OCI-LY7 (cell line): ENCODE measurements at regions not wholly inside any gene's neighbourhood (a gene's known extent, or its start where the extent isn't known, plus 50 kb on each side); places are given as distances from the start of the nearest gene placed in this dataset.

Experiments used
- BruUV-seq: library from RNA; stranded (reverse); fragments of 400-500 nt; replicated peaks from 2 replicates; lab custom pipeline; 2021; lab: Mats Ljungman, UMichigan
- CTCF ChIA-PET: fragments of 300-600 bp; sonication (Branson Sonifier 250); formaldehyde crosslinking; loops from one replicate; lab custom pipeline; 2022; ENCODE audit warnings: antibody characterized with exemption; ENCODE audit not compliant: unreplicated experiment; lab: Charles Lee
- POLR2A ChIA-PET: fragments of 300-600 bp; sonication (Branson Sonifier 250); formaldehyde crosslinking; loops from one replicate; lab custom pipeline; 2022; ENCODE audit warnings: antibody characterized with exemption; lab: Charles Lee
- DNase-seq: peaks from one replicate; pipeline ENCODE4 v3.0.0-alpha.2; 2015; ENCODE audit warnings: low spot score
- H2AFZ ChIP-seq: fragments of 200-600 bp; sonication (generic), shearing (Covaris generic); 2 replicates; pipeline ENCODE4 v1.6.1; 2014; ENCODE audit warnings: mild to moderate bottlenecking, antibody characterized with exemption, low read length, moderate library complexity
- H3K27ac ChIP-seq: fragments of 200-600 bp; sonication (generic); 2 replicates; pipeline ENCODE4 v1.5.1; 2014; ENCODE audit warnings: mixed run types, low read depth, mild to moderate bottlenecking, moderate library complexity, low read length, inconsistent platforms; ENCODE audit not compliant: poor library complexity, severe bottlenecking
- H3K36me3 ChIP-seq: fragments of 200-600 bp; sonication (generic); 2 replicates; pipeline ENCODE4 v1.6.1; 2014; ENCODE audit warnings: mild to moderate bottlenecking, antibody characterized with exemption, low read length, moderate library complexity, mixed read lengths; ENCODE audit not compliant: insufficient read depth
- H3K4me1 ChIP-seq: fragments of 200-600 bp; sonication (generic); 2 replicates; pipeline ENCODE4 v1.5.1; 2014; ENCODE audit warnings: mild to moderate bottlenecking, low read length; ENCODE audit not compliant: insufficient read depth, poor library complexity, severe bottlenecking
- H3K4me2 ChIP-seq: fragments of 200-600 bp; sonication (generic); 2 replicates; pipeline ENCODE4 v1.6.1; 2014; ENCODE audit warnings: mild to moderate bottlenecking, low read length
- H3K4me3 ChIP-seq: fragments of 200-600 bp; sonication (generic); 2 replicates; pipeline ENCODE4 v1.5.1; 2014; ENCODE audit warnings: mild to moderate bottlenecking, low read depth, low read length; ENCODE audit not compliant: poor library complexity, severe bottlenecking
- H3K79me2 ChIP-seq: fragments of 200-600 bp; sonication (generic); 2 replicates; pipeline ENCODE4 v1.6.1; 2016; ENCODE audit warnings: low read depth, mild to moderate bottlenecking, low read length, moderate library complexity, mixed read lengths; ENCODE audit not compliant: insufficient read depth
- H3K9me2 ChIP-seq: fragments of 200-600 bp; sonication (generic); 2 replicates; pipeline ENCODE4 v1.6.1; 2016; ENCODE audit warnings: mild to moderate bottlenecking, low read length, mixed read lengths; ENCODE audit not compliant: insufficient read depth
- H3K9me3 ChIP-seq: fragments of 200-600 bp; sonication (generic); 2 replicates; pipeline ENCODE4 v1.6.1; 2014; ENCODE audit warnings: mild to moderate bottlenecking, mixed run types, low read length, mixed read lengths
- H4K20me1 ChIP-seq: fragments of 200-600 bp; sonication (generic); 2 replicates; pipeline ENCODE4 v1.6.1; 2014; ENCODE audit warnings: mild to moderate bottlenecking, antibody characterized with exemption, low read length, moderate library complexity, mixed read lengths; ENCODE audit not compliant: insufficient read depth
- EZH2phosphoT487 ChIP-seq: fragments of 200-600 bp; sonication (generic); IDR thresholded peaks from 2 replicates; pipeline ENCODE4 v1.6.1; 2018; ENCODE audit warnings: low read depth, borderline replicate concordance, mild to moderate bottlenecking, mixed run types, antibody characterized with exemption, low read length, moderate library complexity, mixed read lengths
- intact Hi-C: fragments of 100-400 bp; cut with micrococcal nuclease; formaldehyde crosslinking; loops from one replicate; pipeline ENCODE4 v1.10.0; 2022; ENCODE audit not compliant: unreplicated experiment
- TF ChIP-seq, protein P1 (sequence below): fragments of 200-600 bp; sonication (generic); conservative IDR thresholded peaks from 2 replicates; pipeline ENCODE4 v1.5.1; 2014; ENCODE audit warnings: mild to moderate bottlenecking, antibody characterized with exemption, low read length, moderate library complexity, mixed read lengths

DNA sequence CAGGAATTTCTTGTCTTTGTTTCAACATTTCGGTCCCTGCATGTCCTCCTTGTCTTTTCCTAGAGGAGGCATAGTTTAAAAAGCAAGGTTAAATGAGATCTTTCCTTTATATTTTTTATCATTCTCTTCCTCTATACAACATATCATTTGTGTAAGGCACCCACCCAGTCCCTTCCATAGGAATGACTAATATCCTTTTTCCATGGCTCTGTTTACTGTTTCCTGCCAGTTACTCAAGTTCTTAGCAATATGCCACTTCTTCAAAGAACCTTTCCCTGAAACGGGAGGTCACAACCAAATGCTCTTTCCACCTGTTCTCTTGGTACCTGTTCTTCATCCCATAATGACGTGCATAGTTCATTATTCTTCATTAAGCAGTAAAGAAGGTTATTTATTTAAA is 1237.1 kb upstream of the GOT2 start:
- H3K36me3 ChIP-seq: no peaks in the 10 kb centered on the region
- no peaks in the 10 kb centered on the region for H3K9me2 ChIP-seq
- no peaks in the 10 kb centered on the region for H3K9me3 ChIP-seq
- no peaks in the 10 kb centered on the region for H3K79me2 ChIP-seq
- no peak overlapping the region for H3K4me2 ChIP-seq
- TF ChIP-seq, protein P1, sequence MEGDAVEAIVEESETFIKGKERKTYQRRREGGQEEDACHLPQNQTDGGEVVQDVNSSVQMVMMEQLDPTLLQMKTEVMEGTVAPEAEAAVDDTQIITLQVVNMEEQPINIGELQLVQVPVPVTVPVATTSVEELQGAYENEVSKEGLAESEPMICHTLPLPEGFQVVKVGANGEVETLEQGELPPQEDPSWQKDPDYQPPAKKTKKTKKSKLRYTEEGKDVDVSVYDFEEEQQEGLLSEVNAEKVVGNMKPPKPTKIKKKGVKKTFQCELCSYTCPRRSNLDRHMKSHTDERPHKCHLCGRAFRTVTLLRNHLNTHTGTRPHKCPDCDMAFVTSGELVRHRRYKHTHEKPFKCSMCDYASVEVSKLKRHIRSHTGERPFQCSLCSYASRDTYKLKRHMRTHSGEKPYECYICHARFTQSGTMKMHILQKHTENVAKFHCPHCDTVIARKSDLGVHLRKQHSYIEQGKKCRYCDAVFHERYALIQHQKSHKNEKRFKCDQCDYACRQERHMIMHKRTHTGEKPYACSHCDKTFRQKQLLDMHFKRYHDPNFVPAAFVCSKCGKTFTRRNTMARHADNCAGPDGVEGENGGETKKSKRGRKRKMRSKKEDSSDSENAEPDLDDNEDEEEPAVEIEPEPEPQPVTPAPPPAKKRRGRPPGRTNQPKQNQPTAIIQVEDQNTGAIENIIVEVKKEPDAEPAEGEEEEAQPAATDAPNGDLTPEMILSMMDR: no peak
- TF ChIP-seq EZH2phosphoT487: no peak
- CTCF ChIA-PET: no interaction called here
- no peak overlapping the region for H3K27ac ChIP-seq
- DNase-seq: no peak
- intact Hi-C loops: no loop called here
- POLR2A ChIA-PET: no interaction called here
- H2AFZ ChIP-seq: no peak overlapping the region
- H3K4me1 ChIP-seq: no peaks in the 10 kb centered on the region
- no peaks in the 10 kb centered on the region for H4K20me1 ChIP-seq
- BruUV-seq: no TSS peak
- H3K4me3 ChIP-seq: no peak overlapping the region

DNA sequence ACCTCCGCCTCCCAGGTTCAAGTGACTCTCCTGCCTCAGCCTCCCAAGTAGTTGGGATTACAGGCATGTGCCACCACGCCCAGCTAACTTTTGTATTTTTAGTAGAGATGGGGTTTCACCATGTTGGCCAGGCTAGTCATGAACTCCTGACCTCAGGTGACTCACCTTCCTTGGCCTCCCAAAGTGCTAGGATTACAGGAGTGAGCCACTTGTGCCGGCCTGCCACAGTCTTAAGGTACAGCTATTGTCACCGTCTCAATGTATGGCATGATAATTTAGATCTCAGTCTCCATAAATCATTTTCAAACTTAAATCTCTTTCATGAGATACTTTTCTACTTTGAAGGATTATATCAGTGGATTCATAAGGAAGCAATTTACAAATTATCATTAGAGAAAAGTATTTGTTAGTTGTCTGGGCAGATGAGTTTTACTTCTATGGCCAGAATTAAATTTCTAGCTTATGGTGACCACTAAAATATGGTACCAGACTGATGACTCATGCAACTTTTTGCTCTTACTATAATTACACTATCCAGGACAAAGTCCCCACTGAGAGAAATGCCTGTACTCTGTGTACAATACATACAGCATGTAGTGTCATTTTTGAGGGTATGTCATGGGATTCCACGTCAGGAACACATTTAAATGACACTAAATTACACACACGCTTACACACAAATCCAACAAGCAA is 1230.3 kb upstream of the GOT2 start:
- TF ChIP-seq, protein P1: no peak
- no peak for TF ChIP-seq EZH2phosphoT487
- H3K4me3 ChIP-seq: no peak overlapping the region
- H4K20me1 ChIP-seq: no peaks in the 10 kb centered on the region
- DNase-seq: no peak
- no peak overlapping the region for H2AFZ ChIP-seq
- H3K4me2 ChIP-seq: no peak overlapping the region
- no peaks in the 10 kb centered on the region for H3K79me2 ChIP-seq
- H3K36me3 ChIP-seq: no peaks in the 10 kb centered on the region
- BruUV-seq: no TSS peak
- H3K4me1 ChIP-seq: no peaks in the 10 kb centered on the region
- no peaks in the 10 kb centered on the region for H3K9me3 ChIP-seq
- POLR2A ChIA-PET: no interaction called here
- H3K27ac ChIP-seq: no peak overlapping the region
- intact Hi-C loops: no loop called here
- H3K9me2 ChIP-seq: no peaks in the 10 kb centered on the region
- CTCF ChIA-PET: no interaction called here

DNA sequence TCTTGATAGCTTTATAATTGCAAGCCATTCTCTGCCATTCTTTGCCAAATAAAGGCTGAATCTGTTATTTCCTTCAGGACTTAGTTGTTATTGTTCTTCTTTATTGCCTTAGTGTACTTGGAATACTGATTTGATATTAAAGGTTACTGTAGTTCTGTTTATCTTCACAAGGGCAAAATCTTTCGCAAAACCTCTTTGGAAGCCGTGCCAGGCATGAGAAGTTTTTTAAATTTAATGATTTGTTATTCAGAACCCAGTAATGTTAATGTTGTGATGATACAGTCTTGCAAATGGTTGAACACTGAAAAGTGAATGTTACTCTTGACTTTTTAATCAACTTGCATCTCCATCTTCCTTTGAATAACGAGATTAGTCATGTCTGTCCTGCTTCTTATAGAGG is 1225.2 kb upstream of the GOT2 start:
- ChIA-PET CTCF (no interaction called here), POLR2A (no interaction called here)
- no peaks in the 10 kb centered on the region for H3K9me3 ChIP-seq
- TF ChIP-seq, protein P1: no peak
- no peak for TF ChIP-seq EZH2phosphoT487
- no TSS peak for BruUV-seq
- no peaks in the 10 kb centered on the region for H3K9me2 ChIP-seq
- no peaks in the 10 kb centered on the region for H3K36me3 ChIP-seq
- no peak overlapping the region for H3K27ac ChIP-seq
- H3K79me2 ChIP-seq: no peaks in the 10 kb centered on the region
- no peak for DNase-seq
- H3K4me2 ChIP-seq: no peak overlapping the region
- H2AFZ ChIP-seq: no peak overlapping the region
- H3K4me1 ChIP-seq: no peaks in the 10 kb centered on the region
- intact Hi-C loops: no loop called here
- H3K4me3 ChIP-seq: no peak overlapping the region
- H4K20me1 ChIP-seq: no peaks in the 10 kb centered on the region
